Lung (tissue), 11 donors: ENCODE measurements at regions not wholly inside any gene's neighbourhood (a gene's known extent, or its start where the extent isn't known, plus 50 kb on each side); places are given as distances from the start of the nearest gene placed in this dataset.

ENCODE experiments used
- ATAC-seq: fragments of 200-7000 bp; cut with Tn5 transposase; one replicate; pipeline ENCODE4 v1.9.1; 2020; ENCODE audit warnings: moderate number of reproducible peaks; ENCODE audit not compliant: insufficient read depth, low FRiP score
- DNase-seq, 3 donors: peaks; one replicate each; pipeline ENCODE4 v3.0.0-alpha.2; 2013 to 2017
- H3K27ac ChIP-seq, 2 donors: one replicate each; pipeline ENCODE4 v1.5.1; 2013; ENCODE audit warnings: mild to moderate bottlenecking in 2 of 2, moderate library complexity in 2 of 2, control low read depth in 1 of 2, inconsistent platforms in 1 of 2, low read depth in 1 of 2, low read length in 1 of 2
- H3K27me3 ChIP-seq, 3 donors: one replicate each; pipeline ENCODE4 v1.5.1; 2013; ENCODE audit warnings: low read length in 2 of 3; ENCODE audit not compliant: control insufficient read depth in 3 of 3, insufficient read depth in 3 of 3
- H3K36me3 ChIP-seq, 4 donors: one replicate each; pipeline ENCODE4 v1.5.1; 2013; ENCODE audit warnings: low read length in 4 of 4, mild to moderate bottlenecking in 1 of 4, moderate library complexity in 1 of 4; ENCODE audit not compliant: control insufficient read depth in 4 of 4, insufficient read depth in 4 of 4
- H3K4me1 ChIP-seq, 5 donors: one replicate each; pipeline ENCODE4 v1.5.1; 2013; ENCODE audit warnings: low read length in 5 of 5, mild to moderate bottlenecking in 2 of 5, moderate library complexity in 1 of 5; ENCODE audit not compliant: control insufficient read depth in 5 of 5, insufficient read depth in 5 of 5
- H3K4me3 ChIP-seq: one replicate; pipeline ENCODE4 v1.5.1; 2013; ENCODE audit warnings: mild to moderate bottlenecking, control low read depth, moderate library complexity
- H3K9ac ChIP-seq, 2 donors: one replicate each; pipeline ENCODE4 v1.5.1; 2013; ENCODE audit warnings: low read length in 2 of 2, control low read depth in 1 of 2; ENCODE audit not compliant: insufficient read depth in 1 of 2
- H3K9me3 ChIP-seq, 4 donors: one replicate each; pipeline ENCODE4 v1.5.1; 2013; ENCODE audit warnings: low read length in 3 of 4, mild to moderate bottlenecking in 1 of 4, moderate library complexity in 1 of 4; ENCODE audit not compliant: control insufficient read depth in 4 of 4, insufficient read depth in 3 of 4
- CTCF ChIP-seq: IDR thresholded peaks from 2 replicates; pipeline ENCODE4 v1.5.1; 2012; ENCODE audit warnings: mild to moderate bottlenecking; ENCODE audit errors: control extremely low read depth, extremely low read depth
- WGBS, 2 donors: extraction: QIAGEN DNeasy Blood & Tissue Kit; methylation state at CpG; one replicate each; pipeline ENCODE4 v1.1.7; 2013; 5-methylcytosine and 5-hydroxymethylcytosine counted together
- donor health status: control.
- donor health status: control.
- donor health status: Bipolar disorder and iron deficiency.
- donor health status: healthy.
- donor health status: DM: yes; HTN: yes; CAD: no.

GRCh38 chr11:134500621-134501020 is 88.6 kb upstream of the B3GAT1 start:
- H3K27ac ChIP-seq, result no peak overlapping the region
- no peak overlapping the region for H3K4me3 ChIP-seq
- DNase-seq, result peak in 1 of 3 donors; percentile 1
- WGBS, 2 donors, result 82 to 89% methylated on average over 8 of the region's 8 CpGs
- H3K9ac ChIP-seq, result no peak overlapping the region
- peaks cover 0 to 3% (median 0%) of the 10 kb centered on the region in 3 donors for H3K27me3 ChIP-seq
- peaks cover 0 to 6% (median 0%) of the 10 kb centered on the region in 4 donors for H3K9me3 ChIP-seq
- no peaks in the 10 kb centered on the region for H3K4me1 ChIP-seq
- no peak for TF ChIP-seq CTCF
- ATAC-seq, result no peak
- H3K36me3 ChIP-seq, result no peaks in the 10 kb centered on the region

- TF ChIP-seq CTCF, result no peak
- H3K9ac ChIP-seq, result no peak overlapping the region
- peaks cover 0 to 6% (median 0%) of the 10 kb centered on the region in 4 donors for H3K9me3 ChIP-seq
- no peak overlapping the region for H3K27ac ChIP-seq
- no peaks in the 10 kb centered on the region for H3K4me1 ChIP-seq
- DNase-seq (no peak), ATAC-seq (no peak)
- 85 to 92% methylated on average over 8 of the region's 8 CpGs for WGBS, 2 donors
- no peak overlapping the region for H3K4me3 ChIP-seq
- peaks cover 0 to 3% (median 0%) of the 10 kb centered on the region in 3 donors for H3K27me3 ChIP-seq
- no peaks in the 10 kb centered on the region for H3K36me3 ChIP-seq
Observed at GRCh38 chr11:134499990-134500389, 87.9 kb upstream of the B3GAT1 start.

GRCh38 chr11:134498326-134499139 is 86.5 kb upstream of the B3GAT1 start:
- WGBS, 2 donors, result 88 to 89% methylated on average over 19 of the region's 19 CpGs
- H3K27ac ChIP-seq, result no peak overlapping the region
- peak in 1 of 3 donors; percentile 7 for DNase-seq

More at GRCh38 chr11:134498326-134499139, 86.5 kb upstream of the B3GAT1 start:
- Histone ChIP-seq H3K4me1 (no peaks in the 10 kb centered on the region), H3K9ac (no peak overlapping the region), H3K36me3 (no peaks in the 10 kb centered on the region), H3K9me3 (peaks cover 0 to 4% (median 0%) of the 10 kb centered on the region in 4 donors), H3K27me3 (peaks cover 0 to 3% (median 0%) of the 10 kb centered on the region in 3 donors), H3K4me3 (no peak overlapping the region)
- no peak for TF ChIP-seq CTCF
- no peak for ATAC-seq
